Left renal cortex interstitium (tissue), 4 donors: ENCODE measurements at regions not wholly inside any gene's neighbourhood (a gene's known extent, or its start where the extent isn't known, plus 50 kb on each side); places are given as distances from the start of the nearest gene placed in this dataset.
"Not testable (repeated sequence)": the region's sequence is repeated elsewhere in the genome, so short reads cannot be mapped to it uniquely, and the experiment has no call there.

Experiments
- DNase-seq, 4 donors: peaks; one replicate each; pipeline ENCODE4 v3.0.0-alpha.2; 2013; ENCODE audit warnings: low read depth in 4 of 4, low spot score in 2 of 4, missing footprints in 1 of 4

DNA sequence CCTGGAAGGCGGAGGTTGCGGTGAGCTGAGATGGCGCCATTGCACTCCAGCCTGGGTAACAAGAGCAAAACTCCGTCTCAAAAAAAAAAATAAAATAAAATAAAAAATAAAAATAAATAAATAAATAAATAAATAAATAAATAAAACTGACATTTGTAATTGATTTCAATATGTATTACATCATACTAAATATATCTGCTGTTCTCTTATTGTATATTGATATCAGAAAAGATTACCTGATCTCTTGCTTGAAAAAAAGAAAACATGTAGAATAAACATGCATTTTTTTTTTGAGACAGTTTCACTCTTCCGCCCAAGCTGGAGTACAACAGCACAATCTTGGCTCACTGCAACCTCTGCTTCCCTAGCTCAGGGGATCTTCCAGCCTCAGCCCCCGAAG lies 81.0 kb upstream of the JARID2 start:
- DNase-seq, result not testable (repeated sequence)

DNA sequence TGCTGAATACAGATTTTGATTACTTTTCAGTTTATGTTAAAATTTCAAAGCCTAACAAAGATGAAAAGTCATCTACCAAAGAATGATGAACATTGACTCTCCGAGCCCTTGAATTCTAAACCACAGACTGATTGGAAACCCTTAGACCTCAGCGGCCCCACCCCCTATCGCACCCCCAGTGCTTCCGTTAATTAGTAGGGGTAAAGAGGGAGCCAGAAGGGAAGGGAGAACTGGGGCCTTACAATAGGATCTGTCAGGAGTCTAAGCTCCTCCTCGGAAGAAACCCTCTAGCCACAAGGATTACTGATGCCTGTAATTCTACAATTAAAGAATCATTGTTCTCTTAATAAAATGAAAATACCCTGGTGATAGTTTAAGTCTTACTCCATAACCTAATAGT lies 79.7 kb upstream of the JARID2 start:
- DNase-seq, result no peak

- no peak for DNase-seq
Measured at GRCh38 chr6:15170126-15170525, 75.7 kb upstream of the JARID2 start.

- DNase-seq, result no peak
Measured at GRCh38 chr6:15171026-15171425, 74.8 kb upstream of the JARID2 start.

GRCh38 chr6:15176816-15177370 lies 69.0 kb upstream of the JARID2 start:
- no peak for DNase-seq

DNA sequence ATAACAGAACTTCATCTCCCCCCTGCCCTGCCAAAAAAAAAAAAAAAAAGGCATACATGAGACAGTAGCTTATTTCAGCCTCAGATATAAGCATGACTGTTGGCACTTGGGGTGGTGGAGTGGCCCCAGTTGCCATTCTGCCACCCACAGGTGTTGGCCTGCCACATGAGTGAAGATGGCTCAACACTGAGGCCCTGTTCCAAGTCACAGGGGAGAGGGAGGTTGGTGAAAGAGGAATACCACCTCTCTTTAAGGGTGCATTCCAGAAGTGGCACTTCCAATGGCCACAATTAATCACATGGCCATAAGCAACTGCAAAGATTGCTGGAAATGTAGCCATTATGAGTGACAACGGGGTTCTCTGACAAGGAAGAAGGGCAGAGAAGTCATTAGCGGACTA lies 61.9 kb upstream of the JARID2 start:
- DNase-seq, result no peak

GRCh38 chr6:15184441-15184861 lies 61.4 kb upstream of the JARID2 start:
- no peak for DNase-seq

GRCh38 chr6:15185111-15185510 lies 60.8 kb upstream of the JARID2 start:
- DNase-seq, result not testable (repeated sequence)

DNA sequence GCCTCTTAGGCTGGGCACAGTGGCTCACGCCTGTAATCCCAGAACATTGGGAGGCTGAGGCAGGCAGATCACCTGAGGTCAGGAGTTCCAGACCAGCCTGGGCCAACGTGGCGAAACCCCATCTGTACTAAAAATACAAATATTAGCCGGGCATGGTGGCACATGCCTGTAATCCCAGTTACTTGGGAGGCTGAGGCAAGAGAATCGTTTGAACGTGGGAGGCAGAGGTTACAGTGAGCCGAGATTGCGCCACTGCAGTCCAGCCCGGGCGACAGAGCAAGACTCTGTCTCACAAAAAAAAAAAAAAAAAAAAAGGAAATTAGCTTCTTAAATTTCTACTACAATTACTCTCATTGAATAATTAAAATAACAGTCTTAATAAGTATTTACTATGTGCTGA lies 52.4 kb upstream of the JARID2 start:
- DNase-seq, result not testable (repeated sequence)

GRCh38 chr6:15194453-15194852 lies 51.4 kb upstream of the JARID2 start:
- DNase-seq, result no peak
